Activated T-helper 1 cell treated with Interleukin-2 at 50 U/mL for 16 hours (primary cell): ENCODE measurements at regions not wholly inside any gene's neighbourhood (a gene's known extent, or its start where the extent isn't known, plus 50 kb on each side); places are given as distances from the start of the nearest gene placed in this dataset.
"Not testable (repeated sequence)": the region's sequence is repeated elsewhere in the genome, so short reads cannot be mapped to it uniquely, and the experiment has no call there.

Source experiments
- DNase-seq: peaks from one replicate; pipeline ENCODE4 v3.0.0-alpha.2; 2020; ENCODE audit warnings: low read depth

DNA sequence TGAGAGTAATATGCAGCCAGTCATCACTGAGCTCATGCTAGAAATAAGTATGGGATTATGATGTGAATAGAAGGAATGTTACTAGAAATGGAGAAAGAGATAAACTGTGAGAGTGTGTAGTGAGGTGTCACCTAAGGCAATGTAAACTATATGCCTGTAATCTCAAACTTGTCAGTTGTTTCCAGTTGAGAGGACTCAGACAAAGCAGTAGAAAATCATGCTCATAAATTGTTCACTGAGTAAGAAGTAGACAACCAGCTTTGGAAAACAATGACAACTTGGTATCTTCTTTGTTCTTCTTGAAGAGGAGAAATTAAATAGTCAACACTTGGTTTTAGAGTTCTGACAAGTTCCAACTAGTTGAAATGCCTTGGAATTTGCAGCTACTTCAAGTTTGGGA lies 148.5 kb upstream of the OR4E1 start:
- no peak for DNase-seq

DNA sequence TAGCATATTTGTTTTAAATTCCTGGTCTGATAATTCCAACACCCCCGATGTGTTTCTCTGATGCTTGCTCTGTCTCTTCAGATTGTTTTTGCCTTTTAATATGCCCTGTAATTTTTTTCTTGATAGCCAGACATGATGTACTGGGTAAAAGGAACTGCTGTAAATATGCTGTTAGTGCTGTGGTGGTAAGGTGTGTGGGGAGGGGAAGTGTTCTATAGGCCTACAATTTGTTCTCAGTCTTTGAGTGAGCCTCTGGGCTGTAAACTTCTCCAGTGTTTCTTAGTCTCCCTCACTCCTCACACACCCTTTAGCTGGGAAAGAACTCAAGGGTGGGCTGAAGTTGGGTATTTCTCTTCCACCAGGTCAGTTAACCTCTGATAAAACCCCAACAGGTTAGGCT lies 147.0 kb upstream of the OR4E1 start:
- no peak for DNase-seq

DNA sequence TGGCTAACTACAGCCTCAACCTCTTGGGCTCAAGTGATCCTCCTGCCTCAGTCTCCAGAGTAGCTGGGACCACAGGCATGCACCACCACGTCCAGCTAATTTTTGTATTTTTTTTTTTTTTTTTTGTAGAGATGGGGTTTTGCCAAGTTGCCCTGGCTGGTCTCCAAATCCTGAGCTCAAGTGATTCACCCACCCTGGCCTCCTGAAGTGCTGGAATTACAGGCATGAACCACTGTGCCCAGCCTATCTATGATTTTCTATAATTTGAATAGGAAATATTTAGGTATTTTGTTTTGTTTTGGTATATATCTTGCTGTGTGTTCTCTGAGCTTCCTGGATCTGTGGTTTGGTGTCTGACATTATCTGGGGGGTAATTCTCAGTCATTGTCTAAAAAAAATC lies 146.3 kb upstream of the OR4E1 start:
- DNase-seq: not testable (repeated sequence)

DNA sequence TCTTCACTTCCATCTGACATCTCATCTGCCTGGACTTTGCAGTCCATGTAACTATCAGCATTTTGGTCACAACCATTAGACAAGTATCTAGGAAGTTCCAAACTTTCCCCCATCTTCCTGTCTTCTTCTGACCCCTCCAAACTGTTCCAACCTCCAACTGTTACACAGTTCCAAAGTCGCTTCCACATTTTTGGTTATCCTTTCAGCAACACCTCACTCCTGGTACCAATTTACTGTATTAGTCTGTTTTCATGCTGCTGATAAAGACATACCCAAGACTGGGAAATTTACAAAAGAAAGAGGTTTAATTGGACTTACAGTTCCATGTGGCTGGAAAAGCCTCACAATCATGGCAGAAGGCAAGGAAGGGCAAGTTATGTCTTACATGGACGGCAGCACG lies 143.4 kb upstream of the OR4E1 start:
- not testable (repeated sequence) for DNase-seq

DNA sequence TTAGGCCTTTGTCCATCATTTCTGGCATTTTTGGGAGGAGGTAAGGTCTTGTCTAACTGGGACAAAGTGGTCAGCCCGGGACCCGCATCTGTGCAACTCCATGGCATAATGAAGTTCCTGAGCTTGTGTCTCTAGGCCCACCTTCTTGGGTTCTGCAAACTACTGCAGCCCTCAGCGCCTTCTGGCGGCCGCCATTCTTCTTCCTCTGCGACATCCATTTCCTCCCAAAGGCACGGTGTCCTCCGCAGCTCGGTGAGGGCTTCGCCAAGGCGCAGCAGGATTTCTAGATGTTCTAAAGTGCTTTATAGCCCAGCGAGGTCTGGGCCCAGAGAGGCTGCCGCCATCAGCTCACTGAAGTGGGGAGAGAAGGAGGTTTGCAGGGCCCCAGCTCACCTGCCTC lies 134.4 kb upstream of the OR4E1 start:
- no peak for DNase-seq

DNA sequence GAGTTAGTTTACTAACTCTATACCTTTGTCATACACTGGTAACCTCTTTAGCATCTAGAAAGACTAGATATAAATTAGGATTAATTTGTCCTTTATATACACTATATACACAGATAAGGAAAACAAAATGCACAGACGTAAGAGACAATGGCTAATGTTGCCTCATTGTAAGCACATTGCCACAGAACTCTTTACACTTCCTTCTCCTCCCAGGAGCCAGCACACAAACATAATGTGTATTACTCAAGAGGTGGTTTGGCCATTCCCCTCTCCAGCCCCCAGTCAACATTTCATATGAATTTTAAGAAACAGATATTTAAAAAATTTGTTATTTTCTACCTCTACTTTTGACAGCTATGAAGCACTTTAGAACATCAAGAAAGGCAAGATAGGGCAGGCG lies 131.4 kb upstream of the OR4E1 start:
- no peak for DNase-seq

DNA sequence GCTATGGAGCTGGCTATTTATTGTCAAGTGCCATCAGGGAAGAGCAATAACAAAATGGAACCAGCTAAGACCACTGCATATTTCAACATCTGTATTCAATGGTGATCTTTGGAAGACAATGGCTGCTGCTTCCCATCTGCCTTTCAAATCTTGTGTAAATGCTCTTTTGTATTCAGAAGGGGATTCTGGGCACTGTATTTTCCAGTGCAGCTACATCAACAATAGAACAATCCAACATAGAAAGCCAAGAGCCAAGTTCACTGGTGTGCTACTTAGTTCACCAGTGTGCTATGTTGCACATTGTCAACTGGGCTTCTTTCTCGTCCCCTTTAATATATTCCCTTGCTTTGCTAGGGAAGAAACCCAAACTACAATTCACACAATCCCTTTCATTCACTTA lies 128.8 kb upstream of the OR4E1 start:
- no peak for DNase-seq

DNA sequence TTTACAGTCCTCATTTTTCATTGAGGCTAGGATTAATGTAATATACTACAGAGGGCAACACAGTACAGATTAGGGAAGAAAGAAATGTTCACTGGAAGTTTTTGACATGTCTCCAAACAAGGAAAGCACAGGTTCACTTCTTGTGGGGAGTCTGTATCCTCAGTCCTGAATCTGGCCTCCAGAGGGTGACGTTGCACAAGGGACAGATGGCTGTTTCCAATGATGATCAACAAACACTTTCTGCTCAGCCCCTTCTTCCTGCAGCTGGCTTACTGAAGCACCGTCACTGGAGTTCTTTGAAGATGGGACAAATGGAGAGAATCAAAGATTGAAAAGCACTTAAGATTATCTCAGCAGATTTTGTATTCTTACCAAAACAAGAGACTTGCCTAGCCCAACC lies 123.3 kb upstream of the OR4E1 start:
- no peak for DNase-seq

DNA sequence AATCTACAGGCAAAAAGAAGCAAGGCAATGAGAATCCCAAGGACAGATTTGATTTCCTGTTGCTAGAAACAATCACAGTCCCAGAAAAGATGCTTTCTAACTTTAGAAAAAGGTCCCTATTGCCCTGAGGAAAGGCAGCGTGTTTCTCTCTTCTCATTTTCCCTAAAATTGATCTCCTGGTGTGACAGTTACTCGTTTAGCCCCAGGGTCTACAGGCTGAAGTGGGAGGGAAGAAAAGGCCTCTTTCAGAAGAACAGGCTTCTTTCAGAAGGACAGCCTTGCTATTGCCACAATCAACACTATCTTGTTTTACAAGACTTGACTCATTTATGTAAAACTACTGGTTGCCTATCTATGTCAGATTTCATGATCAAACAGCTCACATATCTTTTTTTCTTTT lies 121.8 kb upstream of the OR4E1 start:
- DNase-seq: no peak

DNA sequence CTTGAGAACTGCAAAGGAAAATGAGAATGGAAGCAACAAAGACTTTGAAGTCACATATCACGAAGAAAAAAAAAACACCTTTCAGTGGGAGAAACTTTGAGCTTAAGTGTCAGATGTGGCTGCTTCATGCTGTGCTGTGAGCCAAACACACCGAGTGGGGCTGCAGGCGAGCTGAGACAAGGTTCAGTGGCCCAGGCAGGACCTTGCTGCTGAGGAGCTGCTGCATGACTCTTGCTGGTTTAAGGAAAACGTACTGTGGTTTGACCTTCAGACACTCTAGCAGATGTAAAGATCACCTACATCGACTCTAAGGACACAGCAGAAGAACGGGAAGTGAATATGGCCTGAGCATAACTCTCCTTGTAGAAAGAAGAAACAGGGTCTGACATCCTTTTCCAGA lies 118.1 kb upstream of the OR4E1 start:
- DNase-seq: no peak

DNA sequence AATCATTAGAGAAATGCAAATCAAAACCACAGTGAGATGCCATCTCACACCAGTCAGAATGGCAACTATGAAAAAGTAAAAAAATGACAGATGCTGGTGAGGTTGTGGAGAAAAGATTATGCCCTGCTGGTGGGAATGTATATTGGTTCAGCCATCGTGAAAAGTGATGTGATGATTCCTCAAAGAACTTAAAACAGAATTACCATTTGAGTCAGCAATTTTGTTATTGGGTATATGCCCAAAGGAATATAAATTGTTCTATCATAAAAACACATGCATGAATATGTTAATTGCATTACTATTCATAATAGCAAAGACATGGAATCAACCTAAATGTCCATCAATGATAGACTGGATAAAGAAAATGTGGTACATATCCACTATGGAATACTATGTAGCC lies 115.1 kb upstream of the OR4E1 start:
- not testable (repeated sequence) for DNase-seq

DNA sequence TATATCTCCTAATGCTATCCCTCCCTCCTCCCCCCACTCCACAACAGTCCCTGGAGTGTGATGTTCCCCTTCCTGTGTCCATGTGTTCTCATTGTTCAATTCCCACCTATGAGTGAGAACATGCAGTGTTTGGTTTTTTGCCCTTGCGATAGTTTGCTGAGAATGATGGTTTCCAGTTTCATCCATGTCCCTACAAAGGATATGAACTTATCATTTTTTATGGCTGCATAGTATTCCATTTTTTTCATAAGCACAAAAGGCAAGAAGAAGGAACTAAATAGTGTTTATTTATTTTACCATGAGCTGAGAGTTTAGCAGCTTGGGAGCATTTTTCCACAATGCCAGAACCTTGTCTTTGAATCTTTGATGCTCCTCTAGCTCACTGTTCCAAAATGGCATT lies 113.6 kb upstream of the OR4E1 start:
- DNase-seq: not testable (repeated sequence)

DNA sequence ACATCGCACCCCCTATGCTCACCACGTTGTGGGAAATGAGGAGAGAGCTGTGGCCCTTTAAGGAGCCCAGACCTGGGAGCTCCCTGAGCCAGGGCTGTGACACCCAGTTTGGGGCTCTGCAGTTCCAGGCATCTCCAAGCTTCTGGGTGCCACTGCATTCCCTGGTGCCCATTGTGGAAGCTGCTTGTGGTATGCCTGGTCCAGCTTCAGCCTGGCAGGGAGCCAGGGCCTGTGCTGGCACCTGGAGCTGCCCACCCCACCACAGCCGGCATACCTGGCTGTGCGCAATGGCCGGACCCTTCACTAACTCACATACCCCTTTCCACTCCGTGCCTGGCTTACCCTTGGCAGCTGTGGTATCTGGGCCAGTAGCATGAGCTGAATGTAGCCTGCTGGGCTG lies 107.9 kb upstream of the OR4E1 start:
- DNase-seq: no peak

DNA sequence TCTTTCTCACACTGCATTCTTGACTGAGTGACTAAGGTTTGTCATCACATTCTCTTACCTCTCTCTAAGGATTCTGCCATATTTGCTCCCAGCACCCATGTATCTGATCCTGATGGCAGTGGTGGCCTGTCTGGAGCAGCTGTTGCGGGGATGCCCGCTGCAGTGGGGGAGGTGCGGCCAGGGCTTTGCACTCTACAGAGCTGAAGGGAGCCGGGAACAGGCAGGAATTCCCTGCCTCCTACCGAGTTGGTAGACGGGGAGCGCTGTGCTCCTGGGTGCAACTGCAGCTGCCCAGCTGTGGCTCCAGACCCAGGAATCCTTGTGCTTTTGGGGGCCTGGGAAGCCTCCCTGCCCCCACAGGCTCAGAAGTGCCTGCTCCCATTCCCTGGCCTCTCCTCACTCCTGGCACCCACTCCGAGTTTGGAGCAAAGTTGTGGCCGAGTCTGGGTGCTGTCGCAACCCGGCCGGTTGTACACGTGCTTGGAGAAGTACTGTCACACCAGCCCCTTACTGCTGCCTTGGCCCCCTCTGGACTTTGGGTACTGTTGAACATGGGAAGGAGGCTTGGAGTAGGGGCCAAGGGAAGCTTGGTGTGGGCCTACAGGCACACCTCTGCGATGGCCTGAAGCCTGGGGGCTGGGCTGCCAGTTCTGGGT lies 106.9 kb upstream of the OR4E1 start:
- DNase-seq: no peak

DNA sequence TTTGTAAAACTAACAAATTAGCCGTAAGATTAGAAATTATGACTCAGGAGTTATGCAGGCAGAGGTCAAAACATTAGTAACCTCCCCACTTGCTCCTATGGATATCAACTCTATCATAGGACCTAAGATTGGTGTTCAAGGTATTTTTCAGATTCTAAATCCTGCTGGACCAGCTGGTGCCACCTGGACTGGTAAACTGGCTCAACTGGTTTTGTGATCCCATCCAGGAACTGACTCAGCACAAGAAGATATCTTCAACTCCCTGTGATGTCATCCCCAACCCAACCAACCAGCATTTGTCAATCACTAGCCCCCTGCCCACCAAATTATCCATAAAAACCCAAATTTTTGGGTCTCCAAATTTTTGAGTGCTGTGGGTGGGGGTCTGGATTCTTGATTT lies 98.1 kb upstream of the OR4E1 start:
- DNase-seq: no peak

DNA sequence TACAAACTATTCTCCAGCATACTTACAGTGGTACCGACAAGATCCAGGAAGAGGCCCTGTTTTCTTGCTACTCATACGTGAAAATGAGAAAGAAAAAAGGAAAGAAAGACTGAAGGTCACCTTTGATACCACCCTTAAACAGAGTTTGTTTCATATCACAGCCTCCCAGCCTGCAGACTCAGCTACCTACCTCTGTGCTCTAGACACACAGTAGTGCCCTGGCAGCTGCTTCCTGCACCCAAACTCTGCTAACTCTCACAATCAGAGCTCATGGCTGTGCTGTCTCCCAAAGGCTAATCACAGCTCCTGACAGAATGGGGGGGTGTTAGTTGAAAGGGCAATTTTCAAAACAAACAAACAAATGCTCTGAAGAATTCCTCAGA lies 95.2 kb upstream of the OR4E1 start:
- no peak for DNase-seq

DNA sequence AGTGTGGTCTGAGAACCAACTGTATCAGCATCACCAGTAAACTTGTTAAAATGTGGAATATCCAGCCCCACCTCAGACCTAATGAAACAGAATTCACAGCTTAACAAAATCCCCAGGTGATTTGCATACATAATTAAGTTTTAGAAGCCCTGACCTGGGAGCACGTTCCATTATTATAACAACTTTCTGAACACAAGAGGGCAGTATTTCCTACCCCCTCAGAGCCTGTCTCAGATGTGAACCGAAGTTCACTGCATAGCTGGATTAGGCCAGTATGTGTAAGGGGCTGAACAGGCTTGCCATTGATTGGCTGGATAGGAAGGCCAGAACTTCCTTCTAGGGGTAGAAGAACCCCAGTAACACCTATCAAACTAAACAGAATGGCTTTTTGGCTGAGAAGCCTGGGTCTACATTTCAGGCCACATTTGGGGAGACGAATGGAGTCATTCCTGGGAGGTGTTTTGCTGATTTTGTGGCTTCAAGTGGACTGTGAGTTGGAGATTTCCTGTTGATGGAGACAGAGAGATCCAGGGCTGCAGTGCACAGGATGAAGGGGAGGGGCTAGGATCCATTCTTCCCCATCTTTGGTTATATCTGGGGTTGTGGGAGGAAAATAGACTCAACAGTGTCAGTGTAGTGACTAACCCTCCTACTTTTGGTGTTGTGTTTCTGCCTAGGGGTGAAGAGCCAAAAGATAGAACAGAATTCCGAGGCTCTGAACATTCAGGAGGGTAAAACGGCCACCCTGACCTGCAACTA lies 94.7 kb upstream of the OR4E1 start:
- no peak for DNase-seq

DNA sequence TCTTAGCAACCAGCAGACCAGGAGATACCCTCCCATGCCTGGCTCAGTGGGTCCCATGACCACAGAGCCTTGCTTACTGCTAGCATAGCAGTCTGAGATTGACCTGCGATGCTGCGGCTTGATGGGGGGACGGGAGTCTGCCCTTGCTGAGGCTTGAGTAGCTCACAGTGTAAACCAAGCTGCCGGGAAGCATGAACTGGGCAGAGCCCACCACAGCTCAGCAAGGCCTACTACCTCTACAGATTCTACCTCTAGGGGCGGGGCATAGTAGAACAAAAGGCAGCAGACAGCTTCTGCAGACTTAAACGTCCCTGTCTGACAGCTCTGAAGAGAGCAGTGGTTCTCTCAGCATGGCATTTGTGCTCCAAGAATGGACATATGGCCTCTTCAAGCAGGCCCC lies 86.7 kb upstream of the OR4E1 start:
- DNase-seq: not testable (repeated sequence)

DNA sequence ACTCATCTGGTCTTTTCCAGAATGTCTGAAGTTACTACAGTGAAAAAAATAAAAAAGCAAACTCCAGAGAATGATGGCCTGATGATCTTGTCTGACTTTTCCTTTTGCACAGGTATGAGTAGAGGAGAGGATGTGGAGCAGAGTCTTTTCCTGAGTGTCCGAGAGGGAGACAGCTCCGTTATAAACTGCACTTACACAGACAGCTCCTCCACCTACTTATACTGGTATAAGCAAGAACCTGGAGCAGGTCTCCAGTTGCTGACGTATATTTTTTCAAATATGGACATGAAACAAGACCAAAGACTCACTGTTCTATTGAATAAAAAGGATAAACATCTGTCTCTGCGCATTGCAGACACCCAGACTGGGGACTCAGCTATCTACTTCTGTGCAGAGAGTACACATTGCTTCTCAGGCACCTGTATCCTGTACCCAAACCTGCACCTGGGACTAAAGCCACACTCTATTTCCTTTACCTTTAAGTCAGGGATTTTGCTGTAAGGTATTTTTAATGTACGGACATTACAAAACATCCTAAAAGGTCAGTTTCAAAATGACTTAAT lies 75.8 kb upstream of the OR4E1 start:
- no peak for DNase-seq

DNA sequence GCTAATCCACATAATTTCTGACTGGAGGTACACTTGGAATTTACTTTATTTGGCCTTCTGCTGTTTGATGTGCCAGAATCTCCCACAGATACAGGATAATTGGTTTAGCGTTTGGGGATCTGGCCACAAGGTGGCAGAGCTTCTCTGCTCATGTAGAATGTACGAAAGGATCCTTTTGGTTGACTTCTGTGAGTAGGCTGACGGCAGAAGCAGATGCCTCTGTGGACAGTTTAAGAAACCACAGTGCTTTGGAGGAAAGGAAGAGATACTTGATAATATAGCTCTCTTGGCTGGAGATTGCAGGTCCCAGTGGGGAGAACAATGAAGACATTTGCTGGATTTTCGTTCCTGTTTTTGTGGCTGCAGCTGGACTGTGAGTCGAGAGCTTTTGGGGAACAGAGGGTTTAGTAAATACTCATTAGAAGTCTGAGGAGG lies 75.3 kb upstream of the OR4E1 start:
- DNase-seq: no peak

DNA sequence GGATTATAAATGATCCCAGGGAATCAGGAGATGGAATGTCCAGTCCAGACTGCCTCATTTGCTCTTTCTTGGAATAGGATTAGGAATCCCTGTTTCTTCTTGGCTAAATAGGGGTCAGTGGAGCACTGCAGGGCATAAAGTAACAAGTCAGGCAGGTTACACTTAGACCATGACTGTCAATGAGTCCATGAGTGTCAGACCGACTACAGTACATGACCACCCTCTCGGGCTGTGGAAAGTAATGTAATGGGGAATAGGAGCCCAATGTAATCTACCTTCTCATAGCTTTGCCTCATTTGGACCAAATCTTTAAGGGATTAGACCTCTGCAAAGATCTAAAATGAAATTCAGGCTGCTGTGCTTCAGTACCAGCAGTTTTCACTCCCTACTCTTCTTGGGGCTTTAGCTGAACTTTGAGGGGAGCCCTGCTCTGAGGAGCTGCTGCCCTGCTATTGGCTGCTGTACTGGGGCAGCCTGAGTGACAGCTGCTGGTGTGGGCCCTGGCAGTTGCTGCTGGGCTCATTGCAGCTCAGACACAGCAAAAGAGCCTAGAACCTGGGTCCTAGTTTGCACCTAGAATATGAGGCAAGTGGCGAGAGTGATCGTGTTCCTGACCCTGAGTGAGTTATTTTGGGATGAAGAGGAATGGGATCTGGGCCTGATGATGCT lies 62.2 kb upstream of the OR4E1 start:
- DNase-seq: no peak

DNA sequence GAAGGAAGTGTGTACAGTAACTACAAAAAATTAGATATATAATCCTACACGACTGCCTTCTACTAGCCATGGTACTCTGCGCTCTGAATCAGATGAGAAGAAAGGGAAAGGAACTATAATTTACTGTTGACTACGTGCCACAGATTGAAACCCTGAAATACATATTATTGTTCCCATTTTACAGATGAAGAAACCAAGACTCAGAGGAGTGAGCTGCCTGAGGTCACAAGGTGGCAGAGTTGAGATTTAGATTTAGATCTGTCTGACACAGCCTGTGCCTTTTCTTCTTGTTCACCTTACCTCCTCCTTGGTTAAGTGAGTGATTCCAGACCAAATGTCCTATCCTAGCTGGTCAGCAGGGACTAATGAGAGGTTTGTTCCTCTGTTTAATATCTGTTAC lies 61.6 kb upstream of the OR4E1 start:
- no peak for DNase-seq

DNA sequence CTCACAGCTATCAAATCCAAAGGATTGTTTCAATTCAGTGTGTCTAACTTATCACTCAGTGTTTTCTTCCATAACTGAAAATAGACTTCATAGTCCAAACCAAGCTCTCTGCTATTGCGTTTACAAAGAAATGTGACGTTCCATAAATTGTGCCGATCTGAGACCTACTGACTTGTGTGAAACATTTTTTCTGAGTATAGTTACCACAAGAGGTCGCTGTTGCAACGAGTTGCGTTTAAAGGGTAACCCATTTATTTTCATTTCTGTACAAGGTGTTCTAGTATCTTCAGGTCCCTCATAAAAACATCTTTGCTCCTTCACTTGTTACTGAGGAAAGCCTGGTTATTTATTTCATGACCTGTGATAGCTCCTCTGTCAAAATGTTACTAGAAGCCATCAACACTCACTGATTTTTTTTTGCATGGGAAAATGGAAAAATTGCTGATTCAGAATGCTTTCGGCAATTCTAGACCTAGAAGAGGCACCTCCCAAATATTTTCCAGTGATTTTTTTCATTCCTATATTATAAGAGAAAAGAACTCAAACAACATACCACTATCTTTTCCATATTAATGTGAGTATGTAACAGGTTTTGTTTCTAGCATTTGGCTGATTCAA lies 60.9 kb upstream of the OR4E1 start:
- no peak for DNase-seq
